HEK293 (cell line): ENCODE measurements at regions not wholly inside any gene's neighbourhood (a gene's known extent, or its start where the extent isn't known, plus 50 kb on each side); places are given as distances from the start of the nearest gene placed in this dataset.

Source experiments
- CTCF ChIA-PET: fragments of 350-600 bp; formaldehyde crosslinking; extraction: SDS; loops from one replicate; lab custom pipeline; 2021; ENCODE audit warnings: antibody characterized with exemption; lab: Yijun Ruan, JAX
- POLR2A ChIA-PET: fragments of 300-600 bp; formaldehyde crosslinking; extraction: SDS; loops from one replicate; lab custom pipeline; 2020; ENCODE audit warnings: antibody characterized with exemption, inconsistent platforms; lab: Yijun Ruan, JAX
- H3K27ac ChIP-seq: fragments of 200-500 bp; sonication (Bioruptor generic); 2 replicates; pipeline ENCODE4 v1.5.1; 2014; ENCODE audit warnings: low read depth, low read length, control low read depth, inconsistent platforms; ENCODE audit errors: extremely low read depth
- H3K36me3 ChIP-seq, 2 experiments: fragments of 200-500 bp in 1 of 2; sonication (Bioruptor generic) in 1 of 2; 1 replicate in 1 of 2; 2 replicates in 1 of 2; pipeline ENCODE4 v1.5.1; 2014 to 2017; ENCODE audit warnings: inconsistent platforms in 2 of 2, low read length in 2 of 2; ENCODE audit not compliant: control insufficient read depth in 2 of 2, insufficient read depth in 1 of 2
- H3K4me1 ChIP-seq: fragments of 200-500 bp; sonication (Bioruptor generic); 2 replicates; pipeline ENCODE4 v1.5.1; 2014; ENCODE audit warnings: mild to moderate bottlenecking, low read length, inconsistent platforms; ENCODE audit not compliant: control insufficient read depth, insufficient read depth
- H3K4me3 ChIP-seq: 2 replicates; pipeline ENCODE4 v1.5.1; 2011; ENCODE audit warnings: low read depth, mild to moderate bottlenecking, control low read depth, low read length, moderate library complexity
- H3K9me3 ChIP-seq: fragments of 200-500 bp; sonication (Bioruptor generic); 2 replicates; pipeline ENCODE4 v1.5.1; 2014; ENCODE audit warnings: low read depth, low read length, inconsistent platforms; ENCODE audit not compliant: control insufficient read depth, insufficient read depth
- KLF10 ChIP-seq: fragments of 450-650 bp; IDR thresholded peaks from 2 replicates; pipeline ENCODE4 v1.5.1; 2018; ENCODE audit warnings: missing biosample characterization, mild to moderate bottlenecking, missing genetic modification characterization
- ZNF155 ChIP-seq: fragments of 450-650 bp; formaldehyde crosslinking; IDR thresholded peaks from 2 replicates; pipeline ENCODE4 v1.5.1; 2016; ENCODE audit warnings: missing biosample characterization, missing genetic modification characterization
- ZNF214 ChIP-seq: fragments of 450-650 bp; formaldehyde crosslinking; IDR thresholded peaks from 2 replicates; pipeline ENCODE4 v1.5.1; 2017; ENCODE audit warnings: missing biosample characterization, mild to moderate bottlenecking, missing genetic modification characterization, borderline replicate concordance
- ZNF223 ChIP-seq: fragments of 450-650 bp; formaldehyde crosslinking; IDR thresholded peaks from 2 replicates; pipeline ENCODE4 v1.5.1; 2016; ENCODE audit warnings: missing biosample characterization, missing genetic modification characterization
- ZNF404 ChIP-seq: fragments of 450-650 bp; formaldehyde crosslinking; IDR thresholded peaks from 2 replicates; pipeline ENCODE4 v1.5.1; 2017; ENCODE audit warnings: missing biosample characterization, missing genetic modification characterization
- ZNF513 ChIP-seq: fragments of 450-650 bp; IDR thresholded peaks from 2 replicates; pipeline ENCODE4 v1.5.1; 2018; ENCODE audit warnings: missing biosample characterization, missing genetic modification characterization
- ZNF548 ChIP-seq: fragments of 450-650 bp; formaldehyde crosslinking; IDR thresholded peaks from 2 replicates; pipeline ENCODE4 v1.5.1; 2016; ENCODE audit warnings: missing biosample characterization, missing genetic modification characterization
- ZNF560 ChIP-seq: fragments of 450-650 bp; formaldehyde crosslinking; IDR thresholded peaks from 2 replicates; pipeline ENCODE4 v1.5.1; 2017; ENCODE audit warnings: missing biosample characterization, missing genetic modification characterization, borderline replicate concordance
- ZNF654 ChIP-seq: fragments of 450-650 bp; formaldehyde crosslinking; IDR thresholded peaks from 2 replicates; pipeline ENCODE4 v1.5.1; 2016; ENCODE audit warnings: low read depth, missing biosample characterization, missing genetic modification characterization
- ZSCAN16 ChIP-seq: fragments of 450-650 bp; formaldehyde crosslinking; IDR thresholded peaks from 2 replicates; pipeline ENCODE4 v1.5.1; 2016; ENCODE audit warnings: missing biosample characterization, missing genetic modification characterization
- ZSCAN18 ChIP-seq: fragments of 450-650 bp; formaldehyde crosslinking; IDR thresholded peaks from 2 replicates; pipeline ENCODE4 v1.5.1; 2016; ENCODE audit warnings: missing biosample characterization, missing genetic modification characterization
- ZSCAN23 ChIP-seq: fragments of 450-650 bp; formaldehyde crosslinking; IDR thresholded peaks from 2 replicates; pipeline ENCODE4 v1.5.1; 2016; ENCODE audit warnings: missing biosample characterization, missing genetic modification characterization
- TF ChIP-seq, protein P1 (sequence below): fragments of 450-650 bp; formaldehyde crosslinking; IDR thresholded peaks from 2 replicates; pipeline ENCODE4 v1.5.1; 2016; ENCODE audit warnings: missing biosample characterization, missing genetic modification characterization, borderline replicate concordance
- TF ChIP-seq, protein P2 (sequence below): fragments of 450-650 bp; formaldehyde crosslinking; IDR thresholded peaks from 2 replicates; pipeline ENCODE4 v1.5.0; 2017; ENCODE audit warnings: missing biosample characterization, missing genetic modification characterization, borderline replicate concordance
- TF ChIP-seq, protein P3 (sequence below): fragments of 450-650 bp; formaldehyde crosslinking; IDR thresholded peaks from 2 replicates; pipeline ENCODE4 v1.5.1; 2016; ENCODE audit warnings: missing biosample characterization, missing genetic modification characterization

GRCh38 chrX:26649534-26649933 is 433.6 kb downstream of the MAGEB5 start:
- Histone ChIP-seq H3K27ac (no peak overlapping the region), H3K9me3 (no peaks in the 10 kb centered on the region), H3K4me1 (no peaks in the 10 kb centered on the region), H3K36me3 (no peaks in the 10 kb centered on the region), H3K4me3 (no peak overlapping the region)
- CTCF ChIA-PET, result interaction anchor here (0.7 to 1.3 kb wide), 3 partner anchors 9 to 108 kb away, joined by 5 to 9 read pairs (median 6); no protein-coding TSS in a partner anchor
- POLR2A ChIA-PET, result no interaction called here
- TF ChIP-seq, protein P1, sequence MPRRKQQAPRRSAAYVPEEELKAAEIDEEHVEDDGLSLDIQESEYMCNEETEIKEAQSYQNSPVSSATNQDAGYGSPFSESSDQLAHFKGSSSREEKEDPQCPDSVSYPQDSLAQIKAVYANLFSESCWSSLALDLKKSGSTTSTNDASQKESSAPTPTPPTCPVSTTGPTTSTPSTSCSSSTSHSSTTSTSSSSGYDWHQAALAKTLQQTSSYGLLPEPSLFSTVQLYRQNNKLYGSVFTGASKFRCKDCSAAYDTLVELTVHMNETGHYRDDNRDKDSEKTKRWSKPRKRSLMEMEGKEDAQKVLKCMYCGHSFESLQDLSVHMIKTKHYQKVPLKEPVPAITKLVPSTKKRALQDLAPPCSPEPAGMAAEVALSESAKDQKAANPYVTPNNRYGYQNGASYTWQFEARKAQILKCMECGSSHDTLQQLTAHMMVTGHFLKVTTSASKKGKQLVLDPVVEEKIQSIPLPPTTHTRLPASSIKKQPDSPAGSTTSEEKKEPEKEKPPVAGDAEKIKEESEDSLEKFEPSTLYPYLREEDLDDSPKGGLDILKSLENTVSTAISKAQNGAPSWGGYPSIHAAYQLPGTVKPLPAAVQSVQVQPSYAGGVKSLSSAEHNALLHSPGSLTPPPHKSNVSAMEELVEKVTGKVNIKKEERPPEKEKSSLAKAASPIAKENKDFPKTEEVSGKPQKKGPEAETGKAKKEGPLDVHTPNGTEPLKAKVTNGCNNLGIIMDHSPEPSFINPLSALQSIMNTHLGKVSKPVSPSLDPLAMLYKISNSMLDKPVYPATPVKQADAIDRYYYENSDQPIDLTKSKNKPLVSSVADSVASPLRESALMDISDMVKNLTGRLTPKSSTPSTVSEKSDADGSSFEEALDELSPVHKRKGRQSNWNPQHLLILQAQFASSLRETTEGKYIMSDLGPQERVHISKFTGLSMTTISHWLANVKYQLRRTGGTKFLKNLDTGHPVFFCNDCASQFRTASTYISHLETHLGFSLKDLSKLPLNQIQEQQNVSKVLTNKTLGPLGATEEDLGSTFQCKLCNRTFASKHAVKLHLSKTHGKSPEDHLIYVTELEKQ (tag by site-specific recombination), result no peak
- TF ChIP-seq ZNF560 (tag by site-specific recombination), result no peak
- TF ChIP-seq ZNF214 (tag by site-specific recombination), result no peak
- TF ChIP-seq ZNF155 (tag by site-specific recombination), result no peak
- no peak for TF ChIP-seq ZSCAN23 (tag by site-specific recombination)
- no peak for TF ChIP-seq ZNF548
- 0 out of 2 replicates have a peak, but pooled peaks have one; percentile 12 for TF ChIP-seq ZNF654 (tag by site-specific recombination)

DNA sequence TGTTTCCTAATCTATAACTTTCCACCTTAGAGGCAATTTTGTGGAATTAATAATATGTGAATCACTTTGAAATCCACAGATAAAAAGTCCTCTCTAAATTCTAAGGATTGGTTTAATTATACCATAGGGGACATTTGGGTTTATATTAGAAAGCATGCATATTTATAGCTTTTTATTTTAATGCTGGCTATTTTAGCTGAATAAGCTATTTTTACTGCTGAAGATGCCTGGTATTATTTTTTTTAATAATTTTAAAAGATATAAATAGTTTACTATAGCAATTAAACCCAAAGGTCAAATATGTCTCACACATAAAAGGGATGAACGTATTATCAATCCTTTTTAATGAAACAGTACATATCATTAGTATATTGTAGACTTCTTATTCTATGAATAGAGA is 415.4 kb downstream of the MAGEB5 start:
- no peak for TF ChIP-seq ZSCAN16
- no peak for TF ChIP-seq ZNF404 (tag by site-specific recombination)
- TF ChIP-seq, protein P2, sequence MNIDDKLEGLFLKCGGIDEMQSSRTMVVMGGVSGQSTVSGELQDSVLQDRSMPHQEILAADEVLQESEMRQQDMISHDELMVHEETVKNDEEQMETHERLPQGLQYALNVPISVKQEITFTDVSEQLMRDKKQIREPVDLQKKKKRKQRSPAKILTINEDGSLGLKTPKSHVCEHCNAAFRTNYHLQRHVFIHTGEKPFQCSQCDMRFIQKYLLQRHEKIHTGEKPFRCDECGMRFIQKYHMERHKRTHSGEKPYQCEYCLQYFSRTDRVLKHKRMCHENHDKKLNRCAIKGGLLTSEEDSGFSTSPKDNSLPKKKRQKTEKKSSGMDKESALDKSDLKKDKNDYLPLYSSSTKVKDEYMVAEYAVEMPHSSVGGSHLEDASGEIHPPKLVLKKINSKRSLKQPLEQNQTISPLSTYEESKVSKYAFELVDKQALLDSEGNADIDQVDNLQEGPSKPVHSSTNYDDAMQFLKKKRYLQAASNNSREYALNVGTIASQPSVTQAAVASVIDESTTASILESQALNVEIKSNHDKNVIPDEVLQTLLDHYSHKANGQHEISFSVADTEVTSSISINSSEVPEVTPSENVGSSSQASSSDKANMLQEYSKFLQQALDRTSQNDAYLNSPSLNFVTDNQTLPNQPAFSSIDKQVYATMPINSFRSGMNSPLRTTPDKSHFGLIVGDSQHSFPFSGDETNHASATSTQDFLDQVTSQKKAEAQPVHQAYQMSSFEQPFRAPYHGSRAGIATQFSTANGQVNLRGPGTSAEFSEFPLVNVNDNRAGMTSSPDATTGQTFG (tag by site-specific recombination), result no peak
- TF ChIP-seq, protein P3, sequence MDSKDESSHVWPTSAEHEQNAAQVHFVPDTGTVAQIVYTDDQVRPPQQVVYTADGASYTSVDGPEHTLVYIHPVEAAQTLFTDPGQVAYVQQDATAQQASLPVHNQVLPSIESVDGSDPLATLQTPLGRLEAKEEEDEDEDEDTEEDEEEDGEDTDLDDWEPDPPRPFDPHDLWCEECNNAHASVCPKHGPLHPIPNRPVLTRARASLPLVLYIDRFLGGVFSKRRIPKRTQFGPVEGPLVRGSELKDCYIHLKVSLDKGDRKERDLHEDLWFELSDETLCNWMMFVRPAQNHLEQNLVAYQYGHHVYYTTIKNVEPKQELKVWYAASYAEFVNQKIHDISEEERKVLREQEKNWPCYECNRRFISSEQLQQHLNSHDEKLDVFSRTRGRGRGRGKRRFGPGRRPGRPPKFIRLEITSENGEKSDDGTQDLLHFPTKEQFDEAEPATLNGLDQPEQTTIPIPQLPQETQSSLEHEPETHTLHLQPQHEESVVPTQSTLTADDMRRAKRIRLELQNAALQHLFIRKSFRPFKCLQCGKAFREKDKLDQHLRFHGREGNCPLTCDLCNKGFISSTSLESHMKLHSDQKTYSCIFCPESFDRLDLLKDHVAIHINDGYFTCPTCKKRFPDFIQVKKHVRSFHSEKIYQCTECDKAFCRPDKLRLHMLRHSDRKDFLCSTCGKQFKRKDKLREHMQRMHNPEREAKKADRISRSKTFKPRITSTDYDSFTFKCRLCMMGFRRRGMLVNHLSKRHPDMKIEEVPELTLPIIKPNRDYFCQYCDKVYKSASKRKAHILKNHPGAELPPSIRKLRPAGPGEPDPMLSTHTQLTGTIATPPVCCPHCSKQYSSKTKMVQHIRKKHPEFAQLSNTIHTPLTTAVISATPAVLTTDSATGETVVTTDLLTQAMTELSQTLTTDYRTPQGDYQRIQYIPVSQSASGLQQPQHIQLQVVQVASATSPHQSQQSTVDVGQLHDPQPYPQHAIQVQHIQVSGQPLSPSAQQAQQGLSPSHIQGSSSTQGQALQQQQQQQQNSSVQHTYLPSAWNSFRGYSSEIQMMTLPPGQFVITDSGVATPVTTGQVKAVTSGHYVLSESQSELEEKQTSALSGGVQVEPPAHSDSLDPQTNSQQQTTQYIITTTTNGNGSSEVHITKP (tag by site-specific recombination), result no peak
- no peak for TF ChIP-seq KLF10 (tag by site-specific recombination)
- TF ChIP-seq ZSCAN18 (tag by site-specific recombination), result no peak
- TF ChIP-seq ZNF223 (tag by site-specific recombination), result no peak
- TF ChIP-seq ZNF513, result no peak
- H3K4me3 ChIP-seq, result no peak overlapping the region
- no peaks in the 10 kb centered on the region for H3K4me1 ChIP-seq
- H3K9me3 ChIP-seq, result no peaks in the 10 kb centered on the region
- CTCF ChIA-PET, result no interaction called here
- no peak overlapping the region for H3K27ac ChIP-seq
- POLR2A ChIA-PET, result no interaction called here
- no peaks in the 10 kb centered on the region for H3K36me3 ChIP-seq
